Astrocyte (in vitro differentiated cells and primary cell): ENCODE measurements at regions not wholly inside any gene's neighbourhood (a gene's known extent, or its start where the extent isn't known, plus 50 kb on each side); places are given as distances from the start of the nearest gene placed in this dataset.

Experiments
- DNase-seq: peaks from one replicate; pipeline ENCODE4 v3.0.0-alpha.2; 2010; ENCODE audit warnings: low read depth
- FAIRE-seq: peaks from 2 replicates; lab custom pipeline; 2011; peaks lifted over from hg19 to GRCh38; lab: Jason Lieb, UNC
- H2AFZ ChIP-seq: 2 replicates; pipeline ENCODE4 v1.6.0; 2012; ENCODE audit warnings: low read depth, low read length, inconsistent platforms
- H3K27ac ChIP-seq: 2 replicates; pipeline ENCODE4 v1.5.1; 2011; ENCODE audit warnings: low read depth, low read length, inconsistent platforms
- H3K27me3 ChIP-seq: 2 replicates; pipeline ENCODE4 v1.6.0; 2011; ENCODE audit warnings: low read length, inconsistent platforms; ENCODE audit not compliant: insufficient read depth
- H3K36me3 ChIP-seq: 2 replicates; pipeline ENCODE4 v1.5.1; 2011; ENCODE audit warnings: low read length, inconsistent platforms; ENCODE audit not compliant: insufficient read depth
- H3K4me1 ChIP-seq: 2 replicates; pipeline ENCODE4 v1.5.1; 2011; ENCODE audit warnings: low read length, inconsistent platforms; ENCODE audit not compliant: insufficient read depth
- H3K4me2 ChIP-seq: 2 replicates; pipeline ENCODE4 v1.6.0; 2012; ENCODE audit warnings: low read length, inconsistent platforms
- H3K4me3 ChIP-seq: 2 replicates; pipeline ENCODE4 v1.5.1; 2011; ENCODE audit warnings: low read depth, mild to moderate bottlenecking, low read length, inconsistent platforms; ENCODE audit not compliant: insufficient read depth
- H3K79me2 ChIP-seq: 2 replicates; pipeline ENCODE4 v1.6.0; 2012; ENCODE audit warnings: mild to moderate bottlenecking, low read length, inconsistent platforms; ENCODE audit not compliant: insufficient read depth
- H3K9ac ChIP-seq: 2 replicates; pipeline ENCODE4 v1.6.0; 2012; ENCODE audit warnings: mild to moderate bottlenecking, low read length, inconsistent platforms
- H3K9me3 ChIP-seq: 2 replicates; pipeline ENCODE4 v1.5.1; 2012; ENCODE audit warnings: low read depth, mild to moderate bottlenecking, low read length, inconsistent platforms; ENCODE audit not compliant: insufficient read depth
- H4K20me1 ChIP-seq: 2 replicates; pipeline ENCODE4 v1.6.0; 2012; ENCODE audit warnings: low read length, inconsistent platforms; ENCODE audit not compliant: insufficient read depth
- H3K27ac Mint-ChIP-seq: one replicate; pipeline ENCODE4 v1.8.0; 2021; ENCODE audit warnings: mild to moderate bottlenecking, mixed read lengths; ENCODE audit not compliant: unreplicated experiment
- H3K27me3 Mint-ChIP-seq: one replicate; pipeline ENCODE4 v1.8.0; 2021; ENCODE audit warnings: low read depth, mixed read lengths; ENCODE audit not compliant: unreplicated experiment
- H3K36me3 Mint-ChIP-seq: one replicate; pipeline ENCODE4 v1.8.0; 2021; ENCODE audit warnings: low read depth, mixed read lengths; ENCODE audit not compliant: unreplicated experiment
- H3K4me1 Mint-ChIP-seq: one replicate; pipeline ENCODE4 v1.8.0; 2021; ENCODE audit warnings: low read depth, mixed read lengths; ENCODE audit not compliant: unreplicated experiment
- H3K4me3 Mint-ChIP-seq: one replicate; pipeline ENCODE4 v1.8.0; 2021; ENCODE audit warnings: mild to moderate bottlenecking, moderate library complexity, mixed read lengths; ENCODE audit not compliant: unreplicated experiment
- H3K9me3 Mint-ChIP-seq: one replicate; pipeline ENCODE4 v1.8.0; 2021; ENCODE audit warnings: mild to moderate bottlenecking, mixed read lengths; ENCODE audit not compliant: unreplicated experiment
- CTCF ChIP-seq: IDR thresholded peaks from 2 replicates; pipeline ENCODE4 v1.5.1; 2011; ENCODE audit warnings: low read depth, mild to moderate bottlenecking, inconsistent platforms, low read length, moderate library complexity; ENCODE audit not compliant: insufficient read depth
- EZH2 ChIP-seq: IDR thresholded peaks from 2 replicates; pipeline ENCODE4 v1.6.1; 2012; ENCODE audit warnings: mild to moderate bottlenecking, low read length, inconsistent platforms; ENCODE audit not compliant: insufficient read depth

- no peak overlapping the region for H3K4me2 ChIP-seq
- no peak overlapping the region for H3K9ac ChIP-seq
- H3K27ac ChIP-seq = no peak overlapping the region
- no peaks in the 10 kb centered on the region for H3K4me1 ChIP-seq
- TF ChIP-seq CTCF (no peak), EZH2 (no peak)
- Mint-ChIP-seq H3K9me3 (peaks cover 2% of the 10 kb centered on the region), H3K4me1 (peaks cover 3% of the 10 kb centered on the region), H3K27me3 (peaks cover 77% of the 10 kb centered on the region), H3K27ac (no peak overlapping the region), H3K36me3 (peaks cover 2% of the 10 kb centered on the region), H3K4me3 (no peak overlapping the region)
- peaks cover 56% of the 10 kb centered on the region for H3K27me3 ChIP-seq
- no peak overlapping the region for H2AFZ ChIP-seq
- no peaks in the 10 kb centered on the region for H3K9me3 ChIP-seq
- no peak overlapping the region for H3K4me3 ChIP-seq
- H4K20me1 ChIP-seq = no peaks in the 10 kb centered on the region
- H3K36me3 ChIP-seq = no peaks in the 10 kb centered on the region
- FAIRE-seq (no peak), DNase-seq (no peak)
- H3K79me2 ChIP-seq = no peaks in the 10 kb centered on the region
These were observed 55.9 kb upstream of the NEURL1B start for GRCh38 chr5:172585114-172585513.

- H3K4me1 Mint-ChIP-seq = peaks cover 3% of the 10 kb centered on the region
- Histone ChIP-seq H2AFZ (no peak overlapping the region), H3K4me2 (no peak overlapping the region), H4K20me1 (no peaks in the 10 kb centered on the region), H3K4me3 (no peak overlapping the region), H3K36me3 (no peaks in the 10 kb centered on the region), H3K9ac (no peak overlapping the region), H3K79me2 (no peaks in the 10 kb centered on the region), H3K4me1 (no peaks in the 10 kb centered on the region), H3K27ac (no peak overlapping the region), H3K27me3 (peaks cover 56% of the 10 kb centered on the region), H3K9me3 (no peaks in the 10 kb centered on the region)
- DNase-seq = no peak
- no peak overlapping the region for H3K27ac Mint-ChIP-seq
- FAIRE-seq = no peak
- H3K36me3 Mint-ChIP-seq = peaks cover 2% of the 10 kb centered on the region
- H3K27me3 Mint-ChIP-seq = peaks cover 79% of the 10 kb centered on the region
- H3K4me3 Mint-ChIP-seq = no peak overlapping the region
- no peak for TF ChIP-seq EZH2
- peaks cover 2% of the 10 kb centered on the region for H3K9me3 Mint-ChIP-seq
These were observed 56.4 kb upstream of the NEURL1B start for GRCh38 chr5:172584638-172585037.

DNA sequence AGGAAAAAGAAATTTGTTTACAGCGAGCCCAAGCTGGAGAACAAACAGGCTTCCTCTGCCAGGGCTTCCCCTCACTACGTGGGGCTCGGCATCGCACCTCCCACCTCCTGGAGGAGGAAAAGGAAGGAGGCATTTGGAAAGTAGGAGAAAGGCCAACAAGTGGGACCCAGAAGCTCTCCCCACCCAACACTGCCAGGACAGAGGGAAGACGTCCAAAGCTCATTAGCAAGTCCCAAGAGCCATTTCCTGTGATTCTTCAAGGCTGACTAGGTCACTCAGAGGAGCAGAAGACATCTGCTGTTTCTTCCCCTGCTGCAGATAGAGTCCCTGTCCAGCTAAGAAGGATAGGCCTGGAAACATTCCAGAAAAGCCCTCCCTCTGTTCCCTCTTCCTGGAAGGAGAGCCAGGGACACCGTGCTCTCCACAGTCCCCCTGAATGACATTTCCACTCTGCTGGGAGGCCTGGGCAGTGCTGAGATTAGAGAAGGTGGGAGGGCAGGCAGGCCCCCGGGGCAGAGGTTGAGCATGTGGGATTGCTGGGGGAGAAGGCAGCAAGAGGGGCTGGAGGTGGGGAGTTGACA, 57.0 kb upstream of the NEURL1B start:
- peaks cover 76% of the 10 kb centered on the region for H3K27me3 Mint-ChIP-seq

More for the DNA sequence above, 57.0 kb upstream of the NEURL1B start:
- Histone ChIP-seq H2AFZ (no peak overlapping the region), H3K4me1 (no peaks in the 10 kb centered on the region), H3K27me3 (peaks cover 51% of the 10 kb centered on the region), H3K9me3 (no peaks in the 10 kb centered on the region), H3K4me2 (no peak overlapping the region), H4K20me1 (no peaks in the 10 kb centered on the region), H3K79me2 (no peaks in the 10 kb centered on the region), H3K27ac (no peak overlapping the region), H3K4me3 (no peak overlapping the region), H3K36me3 (no peaks in the 10 kb centered on the region), H3K9ac (no peak overlapping the region)
- peaks cover 3% of the 10 kb centered on the region for H3K4me1 Mint-ChIP-seq
- H3K27ac Mint-ChIP-seq = no peak overlapping the region
- peaks cover 2% of the 10 kb centered on the region for H3K36me3 Mint-ChIP-seq
- peaks cover 2% of the 10 kb centered on the region for H3K9me3 Mint-ChIP-seq
- no peak overlapping the region for H3K4me3 Mint-ChIP-seq
- TF ChIP-seq CTCF (no peak), EZH2 (no peak)
- FAIRE-seq (no peak), DNase-seq (no peak)
